ENCODE measurements at regions not wholly inside any gene's neighbourhood (a gene's known extent, or its start where the extent isn't known, plus 50 kb on each side); places are given as distances from the start of the nearest gene placed in this dataset.
"Not testable (repeated sequence)": the region's sequence is repeated elsewhere in the genome, so short reads cannot be mapped to it uniquely, and the experiment has no call there.

GRCh38 chr1:182248721-182249120 is 142.9 kb downstream of the GLUL start:
- no peak for DNase-seq
- Mint-ChIP-seq H3K4me3 (ENCODE audit: unreplicated experiment) (no peak overlapping the region), H3K27ac (ENCODE audit: unreplicated experiment) (no peak overlapping the region), H3K9me3 (ENCODE audit: unreplicated experiment) (peaks cover 2% of the 10 kb centered on the region), H3K27me3 (ENCODE audit: unreplicated experiment) (no peaks in the 10 kb centered on the region), H3K4me1 (ENCODE audit: low read depth, unreplicated experiment) (peaks cover 4% of the 10 kb centered on the region), H3K36me3 (ENCODE audit: unreplicated experiment) (peaks cover 4% of the 10 kb centered on the region)
- TF ChIP-seq, protein P1, sequence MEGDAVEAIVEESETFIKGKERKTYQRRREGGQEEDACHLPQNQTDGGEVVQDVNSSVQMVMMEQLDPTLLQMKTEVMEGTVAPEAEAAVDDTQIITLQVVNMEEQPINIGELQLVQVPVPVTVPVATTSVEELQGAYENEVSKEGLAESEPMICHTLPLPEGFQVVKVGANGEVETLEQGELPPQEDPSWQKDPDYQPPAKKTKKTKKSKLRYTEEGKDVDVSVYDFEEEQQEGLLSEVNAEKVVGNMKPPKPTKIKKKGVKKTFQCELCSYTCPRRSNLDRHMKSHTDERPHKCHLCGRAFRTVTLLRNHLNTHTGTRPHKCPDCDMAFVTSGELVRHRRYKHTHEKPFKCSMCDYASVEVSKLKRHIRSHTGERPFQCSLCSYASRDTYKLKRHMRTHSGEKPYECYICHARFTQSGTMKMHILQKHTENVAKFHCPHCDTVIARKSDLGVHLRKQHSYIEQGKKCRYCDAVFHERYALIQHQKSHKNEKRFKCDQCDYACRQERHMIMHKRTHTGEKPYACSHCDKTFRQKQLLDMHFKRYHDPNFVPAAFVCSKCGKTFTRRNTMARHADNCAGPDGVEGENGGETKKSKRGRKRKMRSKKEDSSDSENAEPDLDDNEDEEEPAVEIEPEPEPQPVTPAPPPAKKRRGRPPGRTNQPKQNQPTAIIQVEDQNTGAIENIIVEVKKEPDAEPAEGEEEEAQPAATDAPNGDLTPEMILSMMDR (IDR thresholded peaks at IDR 0.05; ENCODE audit: partially characterized antibody, unreplicated experiment): no peak

GRCh38 chr1:182247813-182248212 is 143.8 kb downstream of the GLUL start:
- not testable (repeated sequence) for H3K4me1 Mint-ChIP-seq (ENCODE audit: low read depth, unreplicated experiment); DNase-seq; H3K27ac Mint-ChIP-seq (ENCODE audit: unreplicated experiment); H3K4me3 Mint-ChIP-seq (ENCODE audit: unreplicated experiment); H3K27me3 Mint-ChIP-seq (ENCODE audit: unreplicated experiment); H3K9me3 Mint-ChIP-seq (ENCODE audit: unreplicated experiment); H3K36me3 Mint-ChIP-seq (ENCODE audit: unreplicated experiment)

DNA sequence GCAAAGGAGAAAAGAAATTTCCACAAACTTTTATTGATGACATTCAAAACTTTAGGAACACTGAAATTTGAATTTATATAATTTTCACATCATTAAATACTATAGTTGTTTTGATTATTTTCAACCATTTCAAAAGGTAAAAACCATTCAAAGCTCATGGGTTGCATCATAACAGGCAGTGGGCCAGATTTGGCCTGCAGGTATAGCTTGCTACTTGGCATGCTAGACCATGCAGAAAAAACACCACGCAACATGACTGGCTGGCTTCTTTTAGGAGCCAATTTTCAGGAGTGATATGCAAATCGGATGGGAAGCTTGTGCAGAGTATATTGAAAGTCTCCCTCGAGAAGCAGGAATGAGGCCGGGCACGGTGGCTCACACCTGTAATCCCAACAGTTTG is 144.8 kb downstream of the GLUL start:
- no peak for DNase-seq
- H3K27ac Mint-ChIP-seq (ENCODE audit: unreplicated experiment): no peak overlapping the region
- H3K36me3 Mint-ChIP-seq (ENCODE audit: unreplicated experiment): peaks cover 4% of the 10 kb centered on the region
- TF ChIP-seq, protein P1 (IDR thresholded peaks at IDR 0.05; ENCODE audit: partially characterized antibody, unreplicated experiment): no peak
- peaks cover 2% of the 10 kb centered on the region for H3K27me3 Mint-ChIP-seq (ENCODE audit: unreplicated experiment)
- H3K4me1 Mint-ChIP-seq (ENCODE audit: low read depth, unreplicated experiment): peaks cover 4% of the 10 kb centered on the region
- H3K4me3 Mint-ChIP-seq (ENCODE audit: unreplicated experiment): no peak overlapping the region
- H3K9me3 Mint-ChIP-seq (ENCODE audit: unreplicated experiment): peaks cover 2% of the 10 kb centered on the region

DNA sequence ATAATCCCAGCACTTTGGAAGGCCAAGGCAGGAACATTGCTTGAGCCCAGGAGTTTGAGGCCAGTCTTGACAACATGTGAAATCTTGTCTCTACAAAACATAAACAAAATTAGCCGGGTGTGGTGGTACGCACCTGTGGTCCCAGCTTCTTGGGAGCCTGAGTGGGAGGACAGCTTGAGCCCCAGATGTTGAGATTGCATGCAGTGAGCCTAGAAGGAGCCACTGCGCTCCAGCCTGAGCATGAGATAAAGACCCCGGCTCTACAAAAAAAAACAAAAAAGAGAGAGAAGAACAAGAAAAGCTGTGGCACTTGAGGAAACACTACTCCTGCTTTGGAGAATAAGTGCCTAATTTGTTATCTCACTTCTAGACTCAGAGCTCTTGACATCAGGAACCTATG is 146.6 kb downstream of the GLUL start:
- H3K27ac Mint-ChIP-seq (ENCODE audit: unreplicated experiment): no peak overlapping the region
- peaks cover 2% of the 10 kb centered on the region for H3K9me3 Mint-ChIP-seq (ENCODE audit: unreplicated experiment)
- no peak for DNase-seq
- H3K4me1 Mint-ChIP-seq (ENCODE audit: low read depth, unreplicated experiment): peaks cover 4% of the 10 kb centered on the region
- TF ChIP-seq, protein P1 (IDR thresholded peaks at IDR 0.05; ENCODE audit: partially characterized antibody, unreplicated experiment): no peak
- H3K36me3 Mint-ChIP-seq (ENCODE audit: unreplicated experiment): peaks cover 4% of the 10 kb centered on the region
- peaks cover 2% of the 10 kb centered on the region for H3K27me3 Mint-ChIP-seq (ENCODE audit: unreplicated experiment)
- no peak overlapping the region for H3K4me3 Mint-ChIP-seq (ENCODE audit: unreplicated experiment)

GRCh38 chr1:182244451-182244850 is 147.1 kb downstream of the GLUL start:
- no peak overlapping the region for H3K4me3 Mint-ChIP-seq (ENCODE audit: unreplicated experiment)
- DNase-seq: no peak
- H3K27ac Mint-ChIP-seq (ENCODE audit: unreplicated experiment): no peak overlapping the region
- H3K4me1 Mint-ChIP-seq (ENCODE audit: low read depth, unreplicated experiment): peaks cover 3% of the 10 kb centered on the region
- H3K27me3 Mint-ChIP-seq (ENCODE audit: unreplicated experiment): peaks cover 2% of the 10 kb centered on the region
- peaks cover 2% of the 10 kb centered on the region for H3K9me3 Mint-ChIP-seq (ENCODE audit: unreplicated experiment)
- TF ChIP-seq, protein P1 (IDR thresholded peaks at IDR 0.05; ENCODE audit: partially characterized antibody, unreplicated experiment): no peak
- H3K36me3 Mint-ChIP-seq (ENCODE audit: unreplicated experiment): peaks cover 4% of the 10 kb centered on the region

GRCh38 chr1:182242641-182243040 is 148.9 kb downstream of the GLUL start:
- DNase-seq: no peak
- Mint-ChIP-seq H3K4me1 (ENCODE audit: low read depth, unreplicated experiment) (no peaks in the 10 kb centered on the region), H3K36me3 (ENCODE audit: unreplicated experiment) (peaks cover 4% of the 10 kb centered on the region), H3K27ac (ENCODE audit: unreplicated experiment) (no peak overlapping the region), H3K9me3 (ENCODE audit: unreplicated experiment) (peaks cover 2% of the 10 kb centered on the region), H3K4me3 (ENCODE audit: unreplicated experiment) (no peak overlapping the region), H3K27me3 (ENCODE audit: unreplicated experiment) (peaks cover 2% of the 10 kb centered on the region)
- TF ChIP-seq, protein P1 (IDR thresholded peaks at IDR 0.05; ENCODE audit: partially characterized antibody, unreplicated experiment): no peak

Data from glutamatergic neuron (in vitro differentiated cells).